GM20000 (cell line): ENCODE measurements at regions not wholly inside any gene's neighbourhood (a gene's known extent, or its start where the extent isn't known, plus 50 kb on each side); places are given as distances from the start of the nearest gene placed in this dataset.

Source experiments
- DNase-seq: peaks from one replicate; pipeline ENCODE4 v3.0.0; 2012; ENCODE audit warnings: low spot score
- CTCF ChIP-seq: IDR thresholded peaks from 2 replicates; pipeline ENCODE4 v1.5.1; 2012; ENCODE audit warnings: mild to moderate bottlenecking, control low read depth; ENCODE audit errors: extremely low read depth, missing control alignments

GRCh38 chr2:64363140-64363539 is 90.8 kb upstream of the LGALSL start:
- DNase-seq, result no peak
- no peak for TF ChIP-seq CTCF

- no peak for DNase-seq
- TF ChIP-seq CTCF, result no peak
Measured at GRCh38 chr2:64363848-64364247, 90.1 kb upstream of the LGALSL start.

- DNase-seq, result no peak
- no peak for TF ChIP-seq CTCF
Measured at GRCh38 chr2:64367444-64368232, 86.3 kb upstream of the LGALSL start.

GRCh38 chr2:64369706-64370105 is 84.3 kb upstream of the LGALSL start:
- TF ChIP-seq CTCF, result no peak
- no peak for DNase-seq

DNA sequence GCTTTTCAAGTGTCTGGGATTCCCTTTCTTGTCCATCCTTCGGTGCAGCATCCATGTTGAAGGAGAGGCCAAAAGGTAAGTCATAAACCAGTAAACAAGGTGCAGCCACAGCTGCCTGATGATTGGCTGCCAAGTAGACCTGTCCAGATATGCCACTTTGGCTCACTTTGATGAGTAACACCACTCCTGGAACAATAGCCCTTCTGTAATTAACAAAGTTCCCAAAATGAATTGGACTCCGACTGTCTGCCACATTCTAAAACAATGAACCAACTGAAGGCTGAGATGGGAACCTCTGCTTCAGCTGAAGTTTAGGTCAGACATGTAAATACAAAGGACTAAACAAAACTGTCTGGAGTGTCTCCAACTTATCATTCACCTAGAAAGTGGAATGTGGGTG is 82.2 kb upstream of the LGALSL start:
- no peak for DNase-seq
- TF ChIP-seq CTCF, result no peak

GRCh38 chr2:64374686-64375085 is 79.3 kb upstream of the LGALSL start:
- no peak for TF ChIP-seq CTCF
- DNase-seq, result no peak

- DNase-seq, result no peak
- TF ChIP-seq CTCF, result no peak
Measured at GRCh38 chr2:64376926-64377325, 77.0 kb upstream of the LGALSL start.
